ENCODE measurements at regions not wholly inside any gene's neighbourhood (a gene's known extent, or its start where the extent isn't known, plus 50 kb on each side); places are given as distances from the start of the nearest gene placed in this dataset.

DNA sequence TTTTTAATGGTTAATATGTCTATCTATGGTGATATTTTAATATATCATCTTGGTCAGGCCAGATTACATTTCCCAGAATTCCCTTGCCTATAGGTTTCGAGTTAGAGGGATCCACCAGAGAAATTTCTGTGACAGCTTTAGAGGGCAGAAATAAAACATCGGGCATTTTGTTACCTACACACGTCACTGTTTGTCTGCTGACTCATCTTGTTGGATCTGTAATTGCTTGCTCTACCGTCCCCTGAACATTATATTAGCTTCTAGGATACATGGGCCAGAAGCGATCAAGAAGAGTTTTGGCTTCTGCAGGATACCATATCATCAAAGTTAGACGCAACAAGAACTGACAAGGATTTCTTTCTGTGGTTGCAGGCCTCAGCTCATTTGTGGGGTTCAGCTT is 795.8 kb upstream of the GCFC2 start:
- no peak for TF ChIP-seq ZNF114 (tag by site-specific recombination; IDR thresholded peaks at IDR 0.05)
- no peak for TF ChIP-seq ZNF530 (tag by site-specific recombination; IDR thresholded peaks at IDR 0.05; ENCODE audit: low read depth)
- no peak for TF ChIP-seq ZBTB1 (tag by site-specific recombination; IDR thresholded peaks at IDR 0.05)
- TF ChIP-seq, protein P1, sequence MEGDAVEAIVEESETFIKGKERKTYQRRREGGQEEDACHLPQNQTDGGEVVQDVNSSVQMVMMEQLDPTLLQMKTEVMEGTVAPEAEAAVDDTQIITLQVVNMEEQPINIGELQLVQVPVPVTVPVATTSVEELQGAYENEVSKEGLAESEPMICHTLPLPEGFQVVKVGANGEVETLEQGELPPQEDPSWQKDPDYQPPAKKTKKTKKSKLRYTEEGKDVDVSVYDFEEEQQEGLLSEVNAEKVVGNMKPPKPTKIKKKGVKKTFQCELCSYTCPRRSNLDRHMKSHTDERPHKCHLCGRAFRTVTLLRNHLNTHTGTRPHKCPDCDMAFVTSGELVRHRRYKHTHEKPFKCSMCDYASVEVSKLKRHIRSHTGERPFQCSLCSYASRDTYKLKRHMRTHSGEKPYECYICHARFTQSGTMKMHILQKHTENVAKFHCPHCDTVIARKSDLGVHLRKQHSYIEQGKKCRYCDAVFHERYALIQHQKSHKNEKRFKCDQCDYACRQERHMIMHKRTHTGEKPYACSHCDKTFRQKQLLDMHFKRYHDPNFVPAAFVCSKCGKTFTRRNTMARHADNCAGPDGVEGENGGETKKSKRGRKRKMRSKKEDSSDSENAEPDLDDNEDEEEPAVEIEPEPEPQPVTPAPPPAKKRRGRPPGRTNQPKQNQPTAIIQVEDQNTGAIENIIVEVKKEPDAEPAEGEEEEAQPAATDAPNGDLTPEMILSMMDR (tag by site-specific recombination; IDR thresholded peaks at IDR 0.05) = no peak
- TF ChIP-seq SETDB1 (IDR thresholded peaks at IDR 0.05; ENCODE audit: insufficient read length, low read length) = no peak
- no peak for TF ChIP-seq ZNF324 (tag by site-specific recombination; IDR thresholded peaks at IDR 0.05)
- TF ChIP-seq, protein P2, sequence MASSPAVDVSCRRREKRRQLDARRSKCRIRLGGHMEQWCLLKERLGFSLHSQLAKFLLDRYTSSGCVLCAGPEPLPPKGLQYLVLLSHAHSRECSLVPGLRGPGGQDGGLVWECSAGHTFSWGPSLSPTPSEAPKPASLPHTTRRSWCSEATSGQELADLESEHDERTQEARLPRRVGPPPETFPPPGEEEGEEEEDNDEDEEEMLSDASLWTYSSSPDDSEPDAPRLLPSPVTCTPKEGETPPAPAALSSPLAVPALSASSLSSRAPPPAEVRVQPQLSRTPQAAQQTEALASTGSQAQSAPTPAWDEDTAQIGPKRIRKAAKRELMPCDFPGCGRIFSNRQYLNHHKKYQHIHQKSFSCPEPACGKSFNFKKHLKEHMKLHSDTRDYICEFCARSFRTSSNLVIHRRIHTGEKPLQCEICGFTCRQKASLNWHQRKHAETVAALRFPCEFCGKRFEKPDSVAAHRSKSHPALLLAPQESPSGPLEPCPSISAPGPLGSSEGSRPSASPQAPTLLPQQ (tag by site-specific recombination; IDR thresholded peaks at IDR 0.05) = no peak
- TF ChIP-seq ZNF830 (tag by site-specific recombination; IDR thresholded peaks at IDR 0.05; ENCODE audit: low read depth) = no peak

All from HEK293 (cell line).